Kidney (tissue), 13 donors: ENCODE measurements at regions not wholly inside any gene's neighbourhood (a gene's known extent, or its start where the extent isn't known, plus 50 kb on each side); places are given as distances from the start of the nearest gene placed in this dataset.

Source experiments
- DNase-seq, 5 donors: peaks; one replicate each; pipeline ENCODE4 v3.0.0-alpha.2; 2013 to 2020
- FAIRE-seq: peaks from 2 replicates; lab custom pipeline; 2012; peaks lifted over from hg19 to GRCh38; lab: Jason Lieb, UNC
- H3K27ac ChIP-seq, 2 donors: one replicate each; pipeline ENCODE4 v1.7.0; 2013; ENCODE audit warnings: low read depth in 2 of 2, low read length in 2 of 2, inconsistent platforms in 1 of 2
- H3K27me3 ChIP-seq: one replicate; pipeline ENCODE4 v1.7.1; 2013; ENCODE audit warnings: low read length, inconsistent platforms; ENCODE audit not compliant: control insufficient read depth, insufficient read depth
- H3K36me3 ChIP-seq, 3 donors: one replicate each; pipeline versions ENCODE4 v1.7.0 to v1.7.1; 2013; ENCODE audit warnings: low read length in 3 of 3, control low read depth in 1 of 3, inconsistent platforms in 1 of 3; ENCODE audit not compliant: insufficient read depth in 3 of 3, control insufficient read depth in 2 of 3
- H3K4me1 ChIP-seq, 3 donors: one replicate each; pipeline versions ENCODE4 v1.7.0 to v1.7.1; 2013; ENCODE audit warnings: low read length in 3 of 3, inconsistent platforms in 1 of 3, low read depth in 1 of 3; ENCODE audit not compliant: control insufficient read depth in 2 of 3, insufficient read depth in 2 of 3
- H3K4me3 ChIP-seq, 3 donors: one replicate each; pipeline versions ENCODE4 v1.7.0 to v1.8.1; 2013; ENCODE audit warnings: low read length in 3 of 3, control low read depth in 1 of 3, inconsistent platforms in 1 of 3
- H3K9ac ChIP-seq, 3 donors: one replicate each; pipeline versions ENCODE4 v1.7.0 to v1.7.1; 2013; ENCODE audit warnings: low read length in 3 of 3, control low read depth in 1 of 3, inconsistent platforms in 1 of 3
- H3K9me3 ChIP-seq, 3 donors: one replicate each; pipeline versions ENCODE4 v1.7.0 to v1.7.1; 2013; ENCODE audit warnings: low read length in 3 of 3, control low read depth in 1 of 3, inconsistent platforms in 1 of 3; ENCODE audit not compliant: control insufficient read depth in 2 of 3, insufficient read depth in 1 of 3
- CTCF ChIP-seq: IDR thresholded peaks from 3 replicates; pipeline ENCODE4 v1.5.1; 2012; ENCODE audit warnings: mild to moderate bottlenecking, moderate library complexity, borderline replicate concordance; ENCODE audit not compliant: insufficient read depth; ENCODE audit errors: extremely low read depth
- intact Hi-C: fragments of 100-400 bp; cut with DNase I; formaldehyde crosslinking; loops from one replicate; pipeline ENCODE4 v1.11.1; 2022
- donor health status: control.
- donor health status: control.
- donor health status: control.
- donor health status: control.
- donor health status: control.
- donor health status: DM: yes; HTN: yes; CAD: no.
- donor health status: Normal renal cell carcinoma (clear cell type).

- no peak overlapping the region for H3K4me3 ChIP-seq
- no peaks in the 10 kb centered on the region for H3K36me3 ChIP-seq
- no peaks in the 10 kb centered on the region for H3K9me3 ChIP-seq
- no peak for TF ChIP-seq CTCF
- DNase-seq (peak in 1 of 5 donors; percentile 21), FAIRE-seq (no peak)
- H3K9ac ChIP-seq = no peak overlapping the region
- H3K4me1 ChIP-seq = no peaks in the 10 kb centered on the region
- intact Hi-C loops = loop anchor here (10.0 kb wide), 1 partner anchor 106 kb away; no protein-coding TSS in a partner anchor
- no peaks in the 10 kb centered on the region for H3K27me3 ChIP-seq
- H3K27ac ChIP-seq = no peak overlapping the region
Observed at GRCh38 chr20:22918286-22918983, 116.7 kb upstream of the SSTR4 start.

- Histone ChIP-seq H3K27me3 (no peaks in the 10 kb centered on the region), H3K4me1 (peaks cover 0 to 2% (median 0%) of the 10 kb centered on the region in 3 donors), H3K9me3 (no peaks in the 10 kb centered on the region), H3K36me3 (no peaks in the 10 kb centered on the region), H3K4me3 (no peak overlapping the region), H3K9ac (no peak overlapping the region), H3K27ac (no peak overlapping the region)
- TF ChIP-seq CTCF = no peak
- FAIRE-seq (no peak), DNase-seq (no peak)
- intact Hi-C loops = no loop called here
Observed at GRCh38 chr20:22920898-22921297, 114.2 kb upstream of the SSTR4 start.

- no peak overlapping the region for H3K4me3 ChIP-seq
- no peaks in the 10 kb centered on the region for H3K36me3 ChIP-seq
- intact Hi-C loops = no loop called here
- FAIRE-seq (no peak), DNase-seq (peak in 1 of 5 donors; percentile 76)
- H3K9ac ChIP-seq = no peak overlapping the region
- no peaks in the 10 kb centered on the region for H3K9me3 ChIP-seq
- peaks cover 0 to 2% (median 0%) of the 10 kb centered on the region in 3 donors for H3K4me1 ChIP-seq
- no peaks in the 10 kb centered on the region for H3K27me3 ChIP-seq
- TF ChIP-seq CTCF = no peak
- no peak overlapping the region for H3K27ac ChIP-seq
Observed at GRCh38 chr20:22921595-22922421, 113.3 kb upstream of the SSTR4 start.
